HG03378 (cell line): ENCODE measurements at regions not wholly inside any gene's neighbourhood (a gene's known extent, or its start where the extent isn't known, plus 50 kb on each side); places are given as distances from the start of the nearest gene placed in this dataset.

Source experiments
- ATAC-seq: cut with Tn5 transposase; IDR thresholded peaks from one replicate; pipeline ENCODE4 v1.9.1; 2021; ENCODE audit warnings: mild to moderate bottlenecking, moderate library complexity; ENCODE audit not compliant: unreplicated experiment

- no peak for ATAC-seq
Measured at GRCh38 chr2:16336491-16336890, 329.1 kb downstream of the CYRIA start.

GRCh38 chr2:16335947-16336346 is 329.7 kb downstream of the CYRIA start:
- ATAC-seq, result no peak

- no peak for ATAC-seq
Measured at GRCh38 chr2:16335604-16335930, 330.1 kb downstream of the CYRIA start.

- ATAC-seq, result no peak
Measured at GRCh38 chr2:16334886-16335603, 330.6 kb downstream of the CYRIA start.

- no peak for ATAC-seq
Measured at GRCh38 chr2:16334366-16334765, 331.3 kb downstream of the CYRIA start.

- no peak for ATAC-seq
Measured at GRCh38 chr2:16333681-16334080, 332.0 kb downstream of the CYRIA start.

- ATAC-seq, result no peak
Measured at GRCh38 chr2:16332681-16333557, 332.7 kb downstream of the CYRIA start.

GRCh38 chr2:16331772-16332171 is 333.9 kb downstream of the CYRIA start:
- no peak for ATAC-seq

GRCh38 chr2:16330982-16331381 is 334.7 kb downstream of the CYRIA start:
- no peak for ATAC-seq

- ATAC-seq, result no peak
Measured at GRCh38 chr2:16330571-16330970, 335.1 kb downstream of the CYRIA start.

GRCh38 chr2:16330012-16330411 is 335.6 kb downstream of the CYRIA start:
- ATAC-seq, result no peak

- ATAC-seq, result no peak
Measured at GRCh38 chr2:16329421-16329820, 336.2 kb downstream of the CYRIA start.

GRCh38 chr2:16328521-16329190 is 337.0 kb downstream of the CYRIA start:
- no peak for ATAC-seq

- ATAC-seq, result no peak
Measured at GRCh38 chr2:16327326-16327725, 338.3 kb downstream of the CYRIA start.

GRCh38 chr2:16326711-16327300 is 338.8 kb downstream of the CYRIA start:
- no peak for ATAC-seq

GRCh38 chr2:16325976-16326510 is 339.6 kb downstream of the CYRIA start:
- ATAC-seq, result no peak

GRCh38 chr2:16325016-16325975 is 340.3 kb downstream of the CYRIA start:
- ATAC-seq, result no peak

GRCh38 chr2:16324544-16324937 is 341.1 kb downstream of the CYRIA start:
- ATAC-seq, result no peak

- no peak for ATAC-seq
Measured at GRCh38 chr2:16323551-16324543, 341.8 kb downstream of the CYRIA start.
